GM18505 (cell line): ENCODE measurements at regions not wholly inside any gene's neighbourhood (a gene's known extent, or its start where the extent isn't known, plus 50 kb on each side); places are given as distances from the start of the nearest gene placed in this dataset.

Source experiments
- ATAC-seq: cut with Tn5 transposase; IDR thresholded peaks from one replicate; pipeline ENCODE4 v1.9.1; 2021; ENCODE audit not compliant: unreplicated experiment
- POLR2A ChIP-seq: IDR thresholded peaks from 4 replicates; pipeline ENCODE4 v1.6.1; 2011; ENCODE audit warnings: borderline replicate concordance; ENCODE audit not compliant: insufficient read depth, insufficient read length; ENCODE audit errors: extremely low read depth

DNA sequence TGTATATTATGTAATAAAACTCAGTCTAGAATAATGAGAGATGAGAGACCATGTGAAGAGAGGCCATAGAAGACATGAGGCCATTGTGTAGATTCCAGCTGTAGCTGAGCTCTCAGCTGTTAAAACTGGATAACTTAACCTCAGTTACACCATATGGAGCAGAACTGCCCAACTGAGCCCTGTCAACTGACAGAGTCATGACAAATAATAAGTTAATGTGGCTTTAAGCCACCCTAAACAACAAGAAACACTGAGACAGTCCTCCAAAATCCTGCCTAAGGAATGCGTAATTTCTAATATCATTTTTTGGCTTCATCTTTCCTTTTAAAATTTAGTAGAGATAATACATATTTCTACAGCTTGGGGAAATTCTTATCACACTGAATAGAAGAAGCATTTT is 580.0 kb upstream of the RGS18 start:
- TF ChIP-seq POLR2A: no peak
- ATAC-seq: no peak

GRCh38 chr1:191579019-191579418 is 579.2 kb upstream of the RGS18 start:
- no peak for TF ChIP-seq POLR2A
- ATAC-seq: no peak

DNA sequence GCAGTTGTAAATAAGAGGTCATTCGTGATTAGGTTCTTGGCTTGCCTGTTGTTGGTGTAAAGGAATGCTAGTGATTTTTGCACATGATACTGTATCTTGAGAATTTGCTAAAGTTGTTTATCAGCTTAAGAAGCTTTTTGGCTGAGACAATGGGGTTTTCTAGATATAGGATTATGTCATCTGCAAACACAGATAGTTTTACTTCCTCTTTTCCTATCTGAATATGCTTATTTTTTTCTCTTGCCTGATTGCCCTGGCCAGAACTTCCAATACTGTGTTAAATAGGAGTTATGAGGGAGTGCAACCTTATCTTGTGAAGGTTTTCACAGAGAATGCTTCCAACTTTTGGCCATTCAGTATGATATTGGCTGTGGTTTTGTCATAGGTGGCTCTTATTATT is 576.1 kb upstream of the RGS18 start:
- ATAC-seq: peak; percentile 89

DNA sequence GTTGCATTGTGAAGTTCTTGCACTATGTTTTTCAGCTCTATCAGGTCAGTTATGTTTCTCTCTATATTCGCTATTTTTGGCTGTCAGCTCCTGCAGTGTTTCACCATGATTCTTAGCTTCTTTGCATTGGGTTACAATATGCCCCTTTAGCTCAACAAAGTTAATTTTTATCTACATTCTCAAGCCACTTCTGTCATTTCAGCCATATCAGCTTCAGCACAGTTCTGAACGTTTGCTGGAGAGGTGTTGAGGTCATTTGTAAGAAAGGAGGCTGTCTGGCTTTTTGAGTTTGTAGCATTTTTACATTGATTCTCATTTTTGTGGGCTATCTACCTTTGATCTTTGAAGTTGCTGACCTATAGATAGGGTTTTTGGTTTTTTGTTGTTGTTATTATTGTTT is 573.2 kb upstream of the RGS18 start:
- no peak for TF ChIP-seq POLR2A
- no peak for ATAC-seq

More for the DNA sequence above, 576.1 kb upstream of the RGS18 start:
- TF ChIP-seq POLR2A: no peak

- ATAC-seq: no peak
- no peak for TF ChIP-seq POLR2A
Measured at GRCh38 chr1:191588905-191589304, 569.4 kb upstream of the RGS18 start.

GRCh38 chr1:191589536-191589935 is 568.7 kb upstream of the RGS18 start:
- no peak for ATAC-seq
- TF ChIP-seq POLR2A: no peak

- no peak for TF ChIP-seq POLR2A
- no peak for ATAC-seq
Measured at GRCh38 chr1:191590578-191590977, 567.7 kb upstream of the RGS18 start.

DNA sequence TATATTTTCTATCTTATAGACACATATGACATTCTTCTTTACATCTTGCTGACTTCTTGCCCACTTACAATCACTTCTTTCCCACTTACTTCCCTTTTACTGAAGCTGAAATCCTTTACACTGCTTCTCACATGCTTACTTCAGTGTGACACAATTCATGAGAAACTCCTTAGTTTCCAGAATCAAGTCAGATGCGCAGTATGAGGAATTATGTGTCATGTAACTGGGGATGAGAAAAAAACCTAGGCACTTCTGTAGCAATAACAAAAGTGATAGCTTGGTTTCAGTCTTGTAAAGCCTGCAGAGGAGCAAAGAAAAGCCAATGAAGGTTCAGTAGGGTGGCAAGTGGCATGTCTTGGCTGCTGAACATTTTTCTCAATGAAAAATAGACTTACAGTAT is 566.2 kb upstream of the RGS18 start:
- TF ChIP-seq POLR2A: no peak
- no peak for ATAC-seq

- TF ChIP-seq POLR2A: no peak
- no peak for ATAC-seq
Measured at GRCh38 chr1:191592907-191593306, 565.4 kb upstream of the RGS18 start.

GRCh38 chr1:191595170-191595569 is 563.1 kb upstream of the RGS18 start:
- no peak for ATAC-seq
- no peak for TF ChIP-seq POLR2A

- no peak for TF ChIP-seq POLR2A
- ATAC-seq: no peak
Measured at GRCh38 chr1:191608367-191608766, 549.9 kb upstream of the RGS18 start.

- no peak for ATAC-seq
- no peak for TF ChIP-seq POLR2A
Measured at GRCh38 chr1:191609305-191609704, 549.0 kb upstream of the RGS18 start.

DNA sequence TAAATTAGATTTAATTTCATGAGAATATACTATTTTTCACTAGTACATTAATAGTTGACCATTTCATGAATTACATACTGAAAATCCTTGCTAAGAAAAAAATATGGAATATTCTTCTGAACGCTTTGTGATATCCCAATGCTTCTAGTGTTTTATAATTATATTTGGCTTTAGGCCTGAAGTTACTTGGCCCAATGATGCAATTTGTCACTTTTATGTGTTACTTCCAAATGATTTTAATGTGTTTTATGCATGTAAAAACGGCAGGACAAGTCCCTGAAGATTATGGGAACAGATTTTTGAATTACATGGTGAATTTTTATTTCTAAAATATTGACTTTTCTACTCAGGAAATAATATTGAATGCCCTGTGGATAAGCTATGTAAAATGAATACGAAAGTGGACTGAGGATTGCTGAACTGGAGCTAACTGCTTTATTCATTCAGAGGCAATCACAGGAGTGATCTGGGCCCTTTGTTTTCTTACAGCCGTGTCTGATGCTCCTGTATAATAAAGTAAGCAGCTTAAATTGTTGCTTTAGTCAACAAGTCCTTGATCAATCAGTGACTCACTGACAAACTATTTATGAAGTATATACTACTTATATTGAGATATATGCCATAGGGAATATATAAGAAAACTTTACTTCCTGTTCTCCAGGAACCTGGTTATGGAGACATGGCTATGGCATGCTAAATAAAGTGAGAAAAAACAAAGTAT is 543.0 kb upstream of the RGS18 start:
- no peak for ATAC-seq
- no peak for TF ChIP-seq POLR2A

DNA sequence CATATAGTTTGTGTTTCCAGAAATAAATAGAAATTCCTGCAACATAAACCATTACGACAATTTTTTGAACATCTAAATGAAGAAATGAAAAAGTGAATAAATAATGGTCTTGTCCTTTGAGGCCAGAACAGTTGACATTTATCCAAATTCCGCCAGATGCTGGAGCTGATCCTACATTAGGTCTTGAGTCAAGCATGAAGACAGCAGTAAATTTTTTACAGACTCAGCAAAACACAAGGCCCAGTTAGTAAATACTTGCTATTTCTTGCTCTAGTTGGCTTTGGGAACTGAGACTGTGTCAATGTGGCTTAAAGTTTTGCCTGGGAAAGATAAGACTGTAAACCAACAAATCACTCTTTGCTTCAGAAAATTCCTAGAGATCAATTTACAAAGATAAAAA is 540.1 kb upstream of the RGS18 start:
- no peak for ATAC-seq
- TF ChIP-seq POLR2A: no peak

GRCh38 chr1:191620883-191621282 is 537.4 kb upstream of the RGS18 start:
- ATAC-seq: no peak
- no peak for TF ChIP-seq POLR2A

DNA sequence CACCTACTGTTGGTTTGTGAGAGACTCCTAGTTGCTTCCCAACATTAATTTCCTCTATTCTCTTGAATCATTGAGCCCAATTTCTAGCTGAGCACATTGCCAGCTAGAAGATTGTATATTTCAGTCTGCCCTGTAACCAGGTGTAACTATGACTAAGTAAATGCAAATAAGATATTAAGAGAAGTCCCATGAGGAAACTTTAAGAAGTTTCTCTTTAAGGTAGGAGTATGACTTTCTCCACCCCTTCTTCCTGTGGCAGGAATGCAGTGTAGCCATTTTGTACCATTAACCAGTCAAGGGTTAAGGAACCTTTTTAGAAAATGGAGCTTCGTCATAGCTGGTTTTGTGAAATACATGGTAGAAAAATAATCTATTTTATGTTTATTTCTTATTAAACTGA is 534.2 kb upstream of the RGS18 start:
- TF ChIP-seq POLR2A: no peak
- no peak for ATAC-seq

GRCh38 chr1:191629836-191630235 is 528.4 kb upstream of the RGS18 start:
- no peak for ATAC-seq
- TF ChIP-seq POLR2A: no peak
